ENCODE measurements at regions not wholly inside any gene's neighbourhood (a gene's known extent, or its start where the extent isn't known, plus 50 kb on each side); places are given as distances from the start of the nearest gene placed in this dataset.
"Not testable (repeated sequence)": the region's sequence is repeated elsewhere in the genome, so short reads cannot be mapped to it uniquely, and the experiment has no call there.

- DNase-seq (ENCODE audit: low read depth, low spot score): no peak
- in situ Hi-C loops (cut with HindIII; ENCODE audit: low pct_unique_long_range_greater_than_20kb, low sequenced_read_pairs): no loop called here
These were observed 74.6 kb upstream of the MRPS6 start for GRCh38 chr21:33998809-33999208.

- in situ Hi-C loops (cut with HindIII; ENCODE audit: low pct_unique_long_range_greater_than_20kb, low sequenced_read_pairs): no loop called here
- DNase-seq (ENCODE audit: low read depth, low spot score): no peak
These were observed 75.0 kb upstream of the MRPS6 start for GRCh38 chr21:33998402-33998801.

- in situ Hi-C loops (cut with HindIII; ENCODE audit: low pct_unique_long_range_greater_than_20kb, low sequenced_read_pairs): no loop called here
- no peak for DNase-seq (ENCODE audit: low read depth, low spot score)
These were observed 75.9 kb upstream of the MRPS6 start for GRCh38 chr21:33997436-33997835.

- DNase-seq (ENCODE audit: low read depth, low spot score): no peak
- in situ Hi-C loops (cut with HindIII; ENCODE audit: low pct_unique_long_range_greater_than_20kb, low sequenced_read_pairs): no loop called here
These were observed 78.8 kb upstream of the ATP5PO start for GRCh38 chr21:33994373-33994772.

GRCh38 chr21:33993286-33994231 is 78.0 kb upstream of the ATP5PO start:
- DNase-seq (ENCODE audit: low read depth, low spot score): no peak
- in situ Hi-C loops (cut with HindIII; ENCODE audit: low pct_unique_long_range_greater_than_20kb, low sequenced_read_pairs): no loop called here

- in situ Hi-C loops (cut with HindIII; ENCODE audit: low pct_unique_long_range_greater_than_20kb, low sequenced_read_pairs): not testable (repeated sequence)
These were observed 76.8 kb upstream of the ATP5PO start for GRCh38 chr21:33992412-33992811.

GRCh38 chr21:33991133-33991532 is 75.5 kb upstream of the ATP5PO start:
- in situ Hi-C loops (cut with HindIII; ENCODE audit: low pct_unique_long_range_greater_than_20kb, low sequenced_read_pairs): no loop called here
- DNase-seq (ENCODE audit: low read depth, low spot score): no peak

More at GRCh38 chr21:33992412-33992811, 76.8 kb upstream of the ATP5PO start:
- DNase-seq (ENCODE audit: low read depth, low spot score): not testable (repeated sequence)

- in situ Hi-C loops (cut with HindIII; ENCODE audit: low pct_unique_long_range_greater_than_20kb, low sequenced_read_pairs): no loop called here
- no peak for DNase-seq (ENCODE audit: low read depth, low spot score)
These were observed 73.8 kb upstream of the ATP5PO start for GRCh38 chr21:33989440-33989839.

GRCh38 chr21:33988237-33989017 is 72.8 kb upstream of the ATP5PO start:
- no peak for DNase-seq (ENCODE audit: low read depth, low spot score)
- in situ Hi-C loops (cut with HindIII; ENCODE audit: low pct_unique_long_range_greater_than_20kb, low sequenced_read_pairs): no loop called here

- DNase-seq (ENCODE audit: low read depth, low spot score): no peak
- in situ Hi-C loops (cut with HindIII; ENCODE audit: low pct_unique_long_range_greater_than_20kb, low sequenced_read_pairs): no loop called here
These were observed 71.9 kb upstream of the ATP5PO start for GRCh38 chr21:33987461-33987860.

GRCh38 chr21:33985117-33986050 is 69.8 kb upstream of the ATP5PO start:
- in situ Hi-C loops (cut with HindIII; ENCODE audit: low pct_unique_long_range_greater_than_20kb, low sequenced_read_pairs): no loop called here
- DNase-seq (ENCODE audit: low read depth, low spot score): no peak

GRCh38 chr21:33984021-33984481 is 68.4 kb upstream of the ATP5PO start:
- no peak for DNase-seq (ENCODE audit: low read depth, low spot score)
- in situ Hi-C loops (cut with HindIII; ENCODE audit: low pct_unique_long_range_greater_than_20kb, low sequenced_read_pairs): no loop called here

- in situ Hi-C loops (cut with HindIII; ENCODE audit: low pct_unique_long_range_greater_than_20kb, low sequenced_read_pairs): no loop called here
- DNase-seq (ENCODE audit: low read depth, low spot score): no peak
These were observed 65.9 kb upstream of the ATP5PO start for GRCh38 chr21:33981391-33982101.

GRCh38 chr21:33980276-33980916 is 64.8 kb upstream of the ATP5PO start:
- in situ Hi-C loops (cut with HindIII; ENCODE audit: low pct_unique_long_range_greater_than_20kb, low sequenced_read_pairs): no loop called here
- DNase-seq (ENCODE audit: low read depth, low spot score): no peak

- in situ Hi-C loops (cut with HindIII; ENCODE audit: low pct_unique_long_range_greater_than_20kb, low sequenced_read_pairs): no loop called here
- no peak for DNase-seq (ENCODE audit: low read depth, low spot score)
These were observed 63.0 kb upstream of the ATP5PO start for GRCh38 chr21:33978585-33978984.

- in situ Hi-C loops (cut with HindIII; ENCODE audit: low pct_unique_long_range_greater_than_20kb, low sequenced_read_pairs): no loop called here
- DNase-seq (ENCODE audit: low read depth, low spot score): no peak
These were observed 62.2 kb upstream of the ATP5PO start for GRCh38 chr21:33977721-33978369.
